ENCODE measurements at regions not wholly inside any gene's neighbourhood (a gene's known extent, or its start where the extent isn't known, plus 50 kb on each side); places are given as distances from the start of the nearest gene placed in this dataset.
A peak's percentile ranks its signal among the peaks of the same experiment; 100 is the strongest.

GRCh38 chr5:141795421-141795820 is 82.8 kb downstream of the PCDH1 start:
- Histone ChIP-seq H3K27ac (ENCODE audit: extremely low read depth, low read depth, low read length) (no peak overlapping the region), H3K4me1 (ENCODE audit: control insufficient read depth, insufficient read depth, low read length) (no peaks in the 10 kb centered on the region), H3K36me3 (ENCODE audit: control insufficient read depth in 2 of 2, insufficient read depth in 1 of 2, low read length in 2 of 2) (no peaks in the 10 kb centered on the region), H3K9me3 (ENCODE audit: control insufficient read depth, insufficient read depth, low read depth, low read length) (no peaks in the 10 kb centered on the region), H3K4me3 (ENCODE audit: low read depth, low read length) (no peak overlapping the region)
- POLR2A ChIA-PET, result no interaction called here
- TF ChIP-seq ZNF837 (tag by site-specific recombination; IDR thresholded peaks at IDR 0.05), result no peak
- CTCF ChIA-PET, result interaction anchor here (0.6 to 1.0 kb wide), 2 partner anchors 16 to 633 kb away, joined by 3 to 5 read pairs; no protein-coding TSS in a partner anchor

DNA sequence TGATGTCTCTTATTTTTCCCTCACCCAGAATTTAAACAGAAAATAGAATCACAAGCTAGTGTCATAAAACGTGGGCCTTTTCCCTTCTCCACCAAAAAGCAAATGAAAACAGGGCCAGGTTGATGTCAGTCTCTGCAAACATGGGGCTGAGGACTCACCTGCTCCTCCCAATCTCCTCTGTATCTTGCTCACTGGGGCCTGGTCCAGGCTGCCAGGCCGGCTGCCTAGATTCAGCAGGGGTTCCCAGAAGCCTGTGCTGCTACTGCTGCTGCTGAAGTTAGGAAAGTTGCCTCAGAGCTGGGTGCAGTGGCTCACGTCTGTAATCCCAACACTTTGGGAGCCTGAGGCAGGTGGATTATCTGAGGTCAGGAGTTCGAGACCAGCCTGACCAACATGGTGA is 84.3 kb downstream of the PCDH1 start:
- Histone ChIP-seq H3K4me3 (ENCODE audit: low read depth, low read length) (no peak overlapping the region), H3K4me1 (ENCODE audit: control insufficient read depth, insufficient read depth, low read length) (no peaks in the 10 kb centered on the region), H3K36me3 (ENCODE audit: control insufficient read depth in 2 of 2, insufficient read depth in 1 of 2, low read length in 2 of 2) (no peaks in the 10 kb centered on the region), H3K9me3 (ENCODE audit: control insufficient read depth, insufficient read depth, low read depth, low read length) (no peaks in the 10 kb centered on the region), H3K27ac (ENCODE audit: extremely low read depth, low read depth, low read length) (no peak overlapping the region)
- ChIA-PET CTCF (interaction anchor here (0.7 to 1.2 kb wide), 4 partner anchors 20 to 42 kb away, joined by 3 read pairs; no protein-coding TSS in a partner anchor), POLR2A (no interaction called here)
- TF ChIP-seq ZNF175 (tag by site-specific recombination; IDR thresholded peaks at IDR 0.05), result no peak
- TF ChIP-seq OSR2 (tag by site-specific recombination; IDR thresholded peaks at IDR 0.05), result peak; percentile 75

GRCh38 chr5:141793403-141793802 is 84.8 kb downstream of the PCDH1 start:
- ChIA-PET POLR2A (no interaction called here), CTCF (interaction anchor here (0.7 to 1.2 kb wide), 2 partner anchors 20 to 41 kb away, joined by 3 read pairs; no protein-coding TSS in a partner anchor)
- H3K4me3 ChIP-seq (ENCODE audit: low read depth, low read length), result no peak overlapping the region
- no peaks in the 10 kb centered on the region for H3K36me3 ChIP-seq (ENCODE audit: control insufficient read depth in 2 of 2, insufficient read depth in 1 of 2, low read length in 2 of 2)
- H3K27ac ChIP-seq (ENCODE audit: extremely low read depth, low read depth, low read length), result no peak overlapping the region
- H3K9me3 ChIP-seq (ENCODE audit: control insufficient read depth, insufficient read depth, low read depth, low read length), result no peaks in the 10 kb centered on the region
- TF ChIP-seq, protein P1, sequence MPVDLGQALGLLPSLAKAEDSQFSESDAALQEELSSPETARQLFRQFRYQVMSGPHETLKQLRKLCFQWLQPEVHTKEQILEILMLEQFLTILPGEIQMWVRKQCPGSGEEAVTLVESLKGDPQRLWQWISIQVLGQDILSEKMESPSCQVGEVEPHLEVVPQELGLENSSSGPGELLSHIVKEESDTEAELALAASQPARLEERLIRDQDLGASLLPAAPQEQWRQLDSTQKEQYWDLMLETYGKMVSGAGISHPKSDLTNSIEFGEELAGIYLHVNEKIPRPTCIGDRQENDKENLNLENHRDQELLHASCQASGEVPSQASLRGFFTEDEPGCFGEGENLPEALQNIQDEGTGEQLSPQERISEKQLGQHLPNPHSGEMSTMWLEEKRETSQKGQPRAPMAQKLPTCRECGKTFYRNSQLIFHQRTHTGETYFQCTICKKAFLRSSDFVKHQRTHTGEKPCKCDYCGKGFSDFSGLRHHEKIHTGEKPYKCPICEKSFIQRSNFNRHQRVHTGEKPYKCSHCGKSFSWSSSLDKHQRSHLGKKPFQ (tag by site-specific recombination; IDR thresholded peaks at IDR 0.05), result no peak
- no peak for TF ChIP-seq ZNF266 (tag by site-specific recombination; IDR thresholded peaks at IDR 0.05; ENCODE audit: low read depth)
- TF ChIP-seq, protein P2, sequence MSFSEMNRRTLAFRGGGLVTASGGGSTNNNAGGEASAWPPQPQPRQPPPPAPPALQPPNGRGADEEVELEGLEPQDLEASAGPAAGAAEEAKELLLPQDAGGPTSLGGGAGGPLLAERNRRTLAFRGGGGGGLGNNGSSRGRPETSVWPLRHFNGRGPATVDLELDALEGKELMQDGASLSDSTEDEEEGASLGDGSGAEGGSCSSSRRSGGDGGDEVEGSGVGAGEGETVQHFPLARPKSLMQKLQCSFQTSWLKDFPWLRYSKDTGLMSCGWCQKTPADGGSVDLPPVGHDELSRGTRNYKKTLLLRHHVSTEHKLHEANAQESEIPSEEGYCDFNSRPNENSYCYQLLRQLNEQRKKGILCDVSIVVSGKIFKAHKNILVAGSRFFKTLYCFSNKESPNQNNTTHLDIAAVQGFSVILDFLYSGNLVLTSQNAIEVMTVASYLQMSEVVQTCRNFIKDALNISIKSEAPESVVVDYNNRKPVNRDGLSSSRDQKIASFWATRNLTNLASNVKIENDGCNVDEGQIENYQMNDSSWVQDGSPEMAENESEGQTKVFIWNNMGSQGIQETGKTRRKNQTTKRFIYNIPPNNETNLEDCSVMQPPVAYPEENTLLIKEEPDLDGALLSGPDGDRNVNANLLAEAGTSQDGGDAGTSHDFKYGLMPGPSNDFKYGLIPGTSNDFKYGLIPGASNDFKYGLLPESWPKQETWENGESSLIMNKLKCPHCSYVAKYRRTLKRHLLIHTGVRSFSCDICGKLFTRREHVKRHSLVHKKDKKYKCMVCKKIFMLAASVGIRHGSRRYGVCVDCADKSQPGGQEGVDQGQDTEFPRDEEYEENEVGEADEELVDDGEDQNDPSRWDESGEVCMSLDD (tag by site-specific recombination; IDR thresholded peaks at IDR 0.05), result no peak
- no peak for TF ChIP-seq GFI1B (tag by site-specific recombination; IDR thresholded peaks at IDR 0.05)
- TF ChIP-seq ZNF639 (tag by site-specific recombination; IDR thresholded peaks at IDR 0.05), result no peak
- TF ChIP-seq, protein P3, sequence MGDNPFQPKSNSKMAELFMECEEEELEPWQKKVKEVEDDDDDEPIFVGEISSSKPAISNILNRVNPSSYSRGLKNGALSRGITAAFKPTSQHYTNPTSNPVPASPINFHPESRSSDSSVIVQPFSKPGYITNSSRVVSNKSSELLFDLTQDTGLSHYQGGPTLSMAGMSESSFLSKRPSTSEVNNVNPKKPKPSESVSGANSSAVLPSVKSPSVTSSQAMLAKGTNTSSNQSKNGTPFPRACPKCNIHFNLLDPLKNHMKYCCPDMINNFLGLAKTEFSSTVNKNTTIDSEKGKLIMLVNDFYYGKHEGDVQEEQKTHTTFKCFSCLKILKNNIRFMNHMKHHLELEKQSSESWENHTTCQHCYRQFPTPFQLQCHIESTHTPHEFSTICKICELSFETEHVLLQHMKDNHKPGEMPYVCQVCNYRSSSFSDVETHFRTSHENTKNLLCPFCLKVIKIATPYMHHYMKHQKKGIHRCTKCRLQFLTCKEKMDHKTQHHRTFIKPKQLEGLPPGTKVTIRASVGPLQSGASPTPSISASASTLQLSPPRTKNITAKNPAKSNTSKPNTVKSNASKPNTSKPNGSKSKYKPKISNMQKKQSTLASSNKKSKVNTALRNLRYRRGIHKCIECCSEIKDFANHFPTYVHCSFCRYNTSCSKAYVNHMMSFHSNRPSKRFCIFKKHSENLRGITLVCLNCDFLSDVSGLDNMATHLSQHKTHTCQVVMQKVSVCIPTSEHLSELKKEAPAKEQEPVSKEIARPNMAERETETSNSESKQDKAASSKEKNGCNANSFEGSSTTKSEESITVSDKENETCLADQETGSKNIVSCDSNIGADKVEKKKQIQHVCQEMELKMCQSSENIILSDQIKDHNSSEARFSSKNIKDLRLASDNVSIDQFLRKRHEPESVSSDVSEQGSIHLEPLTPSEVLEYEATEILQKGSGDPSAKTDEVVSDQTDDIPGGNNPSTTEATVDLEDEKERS (tag by site-specific recombination; IDR thresholded peaks at IDR 0.05), result no peak
- TF ChIP-seq ZSCAN23 (tag by site-specific recombination; IDR thresholded peaks at IDR 0.05), result no peak
- TF ChIP-seq BCL6B (tag by site-specific recombination; IDR thresholded peaks at IDR 0.05), result no peak
- TF ChIP-seq IKZF3 (tag by site-specific recombination; IDR thresholded peaks at IDR 0.05), result no peak
- no peak for TF ChIP-seq ZNF777 (tag by site-specific recombination; IDR thresholded peaks at IDR 0.05; ENCODE audit: borderline replicate concordance)
- no peak for TF ChIP-seq ZNF449 (tag by site-specific recombination; IDR thresholded peaks at IDR 0.05)
- no peak for TF ChIP-seq ZIC2 (tag by site-specific recombination; IDR thresholded peaks at IDR 0.05)
- H3K4me1 ChIP-seq (ENCODE audit: control insufficient read depth, insufficient read depth, low read length), result no peaks in the 10 kb centered on the region
